Progenitor cell of endocrine pancreas (in vitro differentiated cells): ENCODE measurements at regions not wholly inside any gene's neighbourhood (a gene's known extent, or its start where the extent isn't known, plus 50 kb on each side); places are given as distances from the start of the nearest gene placed in this dataset.
A peak's percentile ranks its signal among the peaks of the same experiment; 100 is the strongest.

Source experiments
- DNase-seq: peaks from one replicate; pipeline ENCODE4 v3.0.0; 2021; ENCODE audit warnings: low spot score; ENCODE audit not compliant: unreplicated experiment
- H3K27ac Mint-ChIP-seq: 2 replicates; pipeline ENCODE4 v1.8.0; 2021; ENCODE audit warnings: mild to moderate bottlenecking, moderate library complexity, mixed read lengths
- H3K27me3 Mint-ChIP-seq: 2 replicates; pipeline ENCODE4 v1.8.0; 2021; ENCODE audit warnings: mixed read lengths
- H3K36me3 Mint-ChIP-seq: 2 replicates; pipeline ENCODE4 v1.8.0; 2022; ENCODE audit warnings: mixed read lengths; ENCODE audit not compliant: insufficient read depth
- H3K4me1 Mint-ChIP-seq: 2 replicates; pipeline ENCODE4 v1.8.0; 2021; ENCODE audit warnings: low read depth, mixed read lengths
- H3K4me3 Mint-ChIP-seq: 2 replicates; pipeline ENCODE4 v1.8.0; 2021; ENCODE audit warnings: low read depth, mild to moderate bottlenecking, moderate library complexity, mixed read lengths
- H3K9me3 Mint-ChIP-seq: 2 replicates; pipeline ENCODE4 v1.8.0; 2021; ENCODE audit warnings: low read depth, mixed read lengths
- CTCF ChIP-seq: fragments of 200-600 bp; sonication (generic); IDR thresholded peaks from one replicate; pipeline ENCODE4 v1.5.0; 2021; ENCODE audit warnings: antibody characterized with exemption, mild to moderate bottlenecking; ENCODE audit not compliant: unreplicated experiment

GRCh38 chr10:121059351-121059750, 208.2 kb downstream of the WDR11 start:
- H3K36me3 Mint-ChIP-seq, result no peaks in the 10 kb centered on the region
- H3K4me3 Mint-ChIP-seq, result no peak overlapping the region
- H3K27me3 Mint-ChIP-seq, result peaks cover 3% of the 10 kb centered on the region
- peaks cover 13% of the 10 kb centered on the region for H3K4me1 Mint-ChIP-seq
- no peak for DNase-seq
- no peak for TF ChIP-seq CTCF
- no peaks in the 10 kb centered on the region for H3K9me3 Mint-ChIP-seq
- H3K27ac Mint-ChIP-seq, result peak overlapping the region; percentile 24

DNA sequence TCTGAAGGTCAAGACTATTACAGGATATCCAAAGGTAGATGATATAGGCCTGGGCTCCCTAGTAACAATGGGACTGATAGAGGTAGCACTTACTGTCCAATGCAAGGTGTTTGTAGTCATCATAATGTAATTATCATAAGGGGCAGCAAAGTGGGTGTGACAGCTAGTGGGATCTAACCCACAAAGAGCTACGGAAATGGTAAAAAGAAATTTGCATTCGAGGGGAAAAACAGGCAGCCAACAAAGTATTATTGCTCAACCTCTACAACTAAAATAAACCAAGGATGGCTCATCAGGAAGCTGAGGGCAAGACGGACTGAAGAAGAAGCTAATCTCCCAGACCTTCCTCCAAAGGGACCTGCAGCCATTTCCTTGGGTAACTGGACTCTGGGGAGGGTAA, 211.0 kb downstream of the WDR11 start:
- H3K4me1 Mint-ChIP-seq, result peaks cover 18% of the 10 kb centered on the region
- H3K9me3 Mint-ChIP-seq, result no peaks in the 10 kb centered on the region
- no peak overlapping the region for H3K27ac Mint-ChIP-seq

DNA sequence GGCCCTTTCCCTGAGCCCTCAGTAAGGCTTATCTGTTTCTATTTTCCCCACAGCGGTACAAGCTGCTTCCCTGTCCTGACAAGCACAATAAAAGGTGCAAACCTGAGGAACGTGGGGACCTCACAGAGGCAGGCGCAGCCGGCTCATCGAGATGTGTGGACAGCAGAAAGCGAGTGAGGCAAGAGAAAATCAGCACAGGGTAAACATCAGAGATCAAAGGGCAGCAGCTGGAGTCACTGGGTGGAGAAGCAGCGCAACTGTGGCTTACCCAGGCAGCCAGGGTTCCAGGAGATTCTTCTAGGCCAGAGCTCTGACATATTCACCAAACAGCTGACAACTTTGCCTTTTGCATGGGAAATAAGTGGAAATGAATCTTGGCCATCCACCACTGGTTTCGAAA, 212.6 kb downstream of the WDR11 start:
- H3K9me3 Mint-ChIP-seq, result peaks cover 3% of the 10 kb centered on the region
- peak overlapping the region; percentile 19 for H3K27ac Mint-ChIP-seq
- peaks cover 3% of the 10 kb centered on the region for H3K27me3 Mint-ChIP-seq
- H3K4me1 Mint-ChIP-seq, result peaks cover 18% of the 10 kb centered on the region
- TF ChIP-seq CTCF, result no peak
- no peaks in the 10 kb centered on the region for H3K36me3 Mint-ChIP-seq
- peak; percentile 23 for DNase-seq
- H3K4me3 Mint-ChIP-seq, result no peak overlapping the region

More for the DNA sequence above, 211.0 kb downstream of the WDR11 start:
- no peak for DNase-seq
- no peak for TF ChIP-seq CTCF
- Mint-ChIP-seq H3K27me3 (peaks cover 3% of the 10 kb centered on the region), H3K4me3 (no peak overlapping the region), H3K36me3 (no peaks in the 10 kb centered on the region)

DNA sequence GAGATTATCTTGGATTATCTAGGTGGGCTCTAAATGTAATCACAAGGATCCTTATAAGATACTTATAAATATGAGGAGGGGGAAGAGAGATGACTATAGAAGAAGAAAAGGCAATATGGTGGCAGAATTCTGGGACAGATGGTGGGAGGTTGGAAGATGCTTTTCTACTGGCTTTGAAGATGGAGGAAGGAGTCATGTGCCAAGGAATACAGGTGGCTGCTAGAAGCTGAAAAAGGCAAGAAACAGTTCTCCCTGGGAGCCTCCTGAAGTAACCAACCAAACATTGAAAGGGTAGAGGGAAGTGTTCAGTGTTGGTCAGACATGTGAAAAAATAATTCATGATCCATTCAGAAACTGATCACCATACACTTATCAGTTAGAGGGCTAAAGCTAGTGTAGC, 213.3 kb downstream of the WDR11 start:
- H3K4me1 Mint-ChIP-seq, result peaks cover 18% of the 10 kb centered on the region
- no peak overlapping the region for H3K27ac Mint-ChIP-seq
- H3K36me3 Mint-ChIP-seq, result no peaks in the 10 kb centered on the region
- no peak overlapping the region for H3K4me3 Mint-ChIP-seq
- no peaks in the 10 kb centered on the region for H3K27me3 Mint-ChIP-seq
- TF ChIP-seq CTCF, result no peak
- no peak for DNase-seq
- H3K9me3 Mint-ChIP-seq, result peaks cover 3% of the 10 kb centered on the region

GRCh38 chr10:121065330-121065729, 214.2 kb downstream of the WDR11 start:
- no peaks in the 10 kb centered on the region for H3K36me3 Mint-ChIP-seq
- DNase-seq, result no peak
- TF ChIP-seq CTCF, result no peak
- H3K4me3 Mint-ChIP-seq, result no peak overlapping the region
- no peaks in the 10 kb centered on the region for H3K27me3 Mint-ChIP-seq
- H3K4me1 Mint-ChIP-seq, result peaks cover 20% of the 10 kb centered on the region
- peaks cover 3% of the 10 kb centered on the region for H3K9me3 Mint-ChIP-seq
- no peak overlapping the region for H3K27ac Mint-ChIP-seq
